ENCODE measurements at regions not wholly inside any gene's neighbourhood (a gene's known extent, or its start where the extent isn't known, plus 50 kb on each side); places are given as distances from the start of the nearest gene placed in this dataset.

- H3K9ac ChIP-seq (ENCODE audit: low read depth, low read length): no peak overlapping the region
- no peak overlapping the region for H3K4me3 ChIP-seq (ENCODE audit: low read length)
- no peak overlapping the region for H3K27ac ChIP-seq (ENCODE audit: low read depth, low read length)
- no peaks in the 10 kb centered on the region for H3K36me3 ChIP-seq (ENCODE audit: insufficient read depth, low read length)
- 100% methylated on average over 2 of the region's 2 CpGs for WGBS
- H3K4me1 ChIP-seq (ENCODE audit: insufficient read depth, low read length): 0 out of 2 replicates have a peak, but pooled peaks cover 5% of the 10 kb centered on the region
- no peaks in the 10 kb centered on the region for H3K9me3 ChIP-seq (ENCODE audit: insufficient read depth, low read depth, low read length)
- H3K27me3 ChIP-seq (ENCODE audit: insufficient read depth, low read length): no peaks in the 10 kb centered on the region
Measured at GRCh38 chr4:71841336-71841735, 57.5 kb upstream of the GC start.

- Histone ChIP-seq H3K4me1 (ENCODE audit: insufficient read depth, low read length) (no peaks in the 10 kb centered on the region), H3K4me3 (ENCODE audit: low read length) (no peak overlapping the region), H3K27me3 (ENCODE audit: insufficient read depth, low read length) (no peaks in the 10 kb centered on the region), H3K9ac (ENCODE audit: low read depth, low read length) (no peak overlapping the region), H3K36me3 (ENCODE audit: insufficient read depth, low read length) (no peaks in the 10 kb centered on the region), H3K27ac (ENCODE audit: low read depth, low read length) (no peak overlapping the region), H3K9me3 (ENCODE audit: insufficient read depth, low read depth, low read length) (no peaks in the 10 kb centered on the region)
- 100% methylated on average over 1 of the region's 1 CpG for WGBS
Measured at GRCh38 chr4:71847300-71847699, 63.4 kb upstream of the GC start.

- peaks cover 32% of the 10 kb centered on the region for H3K9me3 ChIP-seq (ENCODE audit: insufficient read depth, low read depth, low read length)
Measured at GRCh38 chr4:71855944-71856343, 72.1 kb upstream of the GC start.

GRCh38 chr4:71857713-71858451, 74.0 kb upstream of the GC start:
- WGBS: 35% methylated on average over 9 of the region's 9 CpGs
- Histone ChIP-seq H3K27me3 (ENCODE audit: insufficient read depth, low read length) (no peaks in the 10 kb centered on the region), H3K36me3 (ENCODE audit: insufficient read depth, low read length) (0 out of 2 replicates have a peak, but pooled peaks cover 9% of the 10 kb centered on the region), H3K4me3 (ENCODE audit: low read length) (peak overlapping the region; percentile 29), H3K9me3 (ENCODE audit: insufficient read depth, low read depth, low read length) (peaks cover 48% of the 10 kb centered on the region), H3K4me1 (ENCODE audit: insufficient read depth, low read length) (peaks cover 21% of the 10 kb centered on the region), H3K9ac (ENCODE audit: low read depth, low read length) (0 out of 2 replicates have a peak overlapping the region, but pooled peaks have one; percentile 17), H3K27ac (ENCODE audit: low read depth, low read length) (peak overlapping the region; percentile 85)

More at GRCh38 chr4:71855944-71856343, 72.1 kb upstream of the GC start:
- H3K4me3 ChIP-seq (ENCODE audit: low read length): no peak overlapping the region
- WGBS: 88% methylated on average over 1 of the region's 1 CpG
- H3K9ac ChIP-seq (ENCODE audit: low read depth, low read length): no peak overlapping the region
- no peak overlapping the region for H3K27ac ChIP-seq (ENCODE audit: low read depth, low read length)
- peaks cover 21% of the 10 kb centered on the region for H3K4me1 ChIP-seq (ENCODE audit: insufficient read depth, low read length)
- no peaks in the 10 kb centered on the region for H3K27me3 ChIP-seq (ENCODE audit: insufficient read depth, low read length)
- 0 out of 2 replicates have a peak, but pooled peaks cover 6% of the 10 kb centered on the region for H3K36me3 ChIP-seq (ENCODE audit: insufficient read depth, low read length)

GRCh38 chr4:71860643-71861042, 76.8 kb upstream of the GC start:
- Histone ChIP-seq H3K27me3 (ENCODE audit: insufficient read depth, low read length) (no peaks in the 10 kb centered on the region), H3K9ac (ENCODE audit: low read depth, low read length) (no peak overlapping the region), H3K9me3 (ENCODE audit: insufficient read depth, low read depth, low read length) (peaks cover 73% of the 10 kb centered on the region), H3K4me3 (ENCODE audit: low read length) (no peak overlapping the region), H3K36me3 (ENCODE audit: insufficient read depth, low read length) (0 out of 2 replicates have a peak, but pooled peaks cover 9% of the 10 kb centered on the region), H3K27ac (ENCODE audit: low read depth, low read length) (no peak overlapping the region), H3K4me1 (ENCODE audit: insufficient read depth, low read length) (peaks cover 21% of the 10 kb centered on the region)
- 43% methylated on average over 1 of the region's 1 CpG for WGBS

GRCh38 chr4:71862315-71862714, 78.4 kb upstream of the GC start:
- Histone ChIP-seq H3K36me3 (ENCODE audit: insufficient read depth, low read length) (0 out of 2 replicates have a peak, but pooled peaks cover 9% of the 10 kb centered on the region), H3K4me3 (ENCODE audit: low read length) (no peak overlapping the region), H3K4me1 (ENCODE audit: insufficient read depth, low read length) (peaks cover 11% of the 10 kb centered on the region), H3K27ac (ENCODE audit: low read depth, low read length) (no peak overlapping the region), H3K9ac (ENCODE audit: low read depth, low read length) (no peak overlapping the region), H3K9me3 (ENCODE audit: insufficient read depth, low read depth, low read length) (peaks cover 81% of the 10 kb centered on the region), H3K27me3 (ENCODE audit: insufficient read depth, low read length) (no peaks in the 10 kb centered on the region)

- Histone ChIP-seq H3K27ac (ENCODE audit: low read depth, low read length) (no peak overlapping the region), H3K27me3 (ENCODE audit: insufficient read depth, low read length) (no peaks in the 10 kb centered on the region), H3K4me3 (ENCODE audit: low read length) (no peak overlapping the region), H3K9ac (ENCODE audit: low read depth, low read length) (no peak overlapping the region), H3K36me3 (ENCODE audit: insufficient read depth, low read length) (0 out of 2 replicates have a peak, but pooled peaks cover 9% of the 10 kb centered on the region), H3K4me1 (ENCODE audit: insufficient read depth, low read length) (peaks cover 2% of the 10 kb centered on the region; the same call in 1 of the 2 replicates), H3K9me3 (ENCODE audit: insufficient read depth, low read depth, low read length) (peaks cover 82% of the 10 kb centered on the region)
- WGBS: 63% methylated on average over 3 of the region's 3 CpGs
Measured at GRCh38 chr4:71863457-71863856, 79.6 kb upstream of the GC start.

GRCh38 chr4:71864380-71864779, 80.5 kb upstream of the GC start:
- peaks cover 72% of the 10 kb centered on the region for H3K9me3 ChIP-seq (ENCODE audit: insufficient read depth, low read depth, low read length)
- 0 out of 2 replicates have a peak, but pooled peaks cover 4% of the 10 kb centered on the region for H3K36me3 ChIP-seq (ENCODE audit: insufficient read depth, low read length)
- WGBS: 85% methylated on average over 2 of the region's 2 CpGs
- no peaks in the 10 kb centered on the region for H3K27me3 ChIP-seq (ENCODE audit: insufficient read depth, low read length)
- H3K9ac ChIP-seq (ENCODE audit: low read depth, low read length): no peak overlapping the region
- no peaks in the 10 kb centered on the region for H3K4me1 ChIP-seq (ENCODE audit: insufficient read depth, low read length)
- H3K4me3 ChIP-seq (ENCODE audit: low read length): no peak overlapping the region
- H3K27ac ChIP-seq (ENCODE audit: low read depth, low read length): no peak overlapping the region

- Histone ChIP-seq H3K27ac (ENCODE audit: low read depth, low read length) (no peak overlapping the region), H3K27me3 (ENCODE audit: insufficient read depth, low read length) (no peaks in the 10 kb centered on the region), H3K9me3 (ENCODE audit: insufficient read depth, low read depth, low read length) (peaks cover 53% of the 10 kb centered on the region), H3K4me3 (ENCODE audit: low read length) (no peak overlapping the region), H3K36me3 (ENCODE audit: insufficient read depth, low read length) (0 out of 2 replicates have a peak, but pooled peaks cover 2% of the 10 kb centered on the region), H3K4me1 (ENCODE audit: insufficient read depth, low read length) (no peaks in the 10 kb centered on the region), H3K9ac (ENCODE audit: low read depth, low read length) (no peak overlapping the region)
- WGBS: 97% methylated on average over 4 of the region's 4 CpGs
Measured at GRCh38 chr4:71866212-71866885, 82.5 kb upstream of the GC start.

GRCh38 chr4:71867598-71867997, 83.7 kb upstream of the GC start:
- Histone ChIP-seq H3K27ac (ENCODE audit: low read depth, low read length) (no peak overlapping the region), H3K27me3 (ENCODE audit: insufficient read depth, low read length) (no peaks in the 10 kb centered on the region), H3K4me3 (ENCODE audit: low read length) (no peak overlapping the region), H3K4me1 (ENCODE audit: insufficient read depth, low read length) (no peaks in the 10 kb centered on the region), H3K36me3 (ENCODE audit: insufficient read depth, low read length) (no peaks in the 10 kb centered on the region), H3K9ac (ENCODE audit: low read depth, low read length) (no peak overlapping the region), H3K9me3 (ENCODE audit: insufficient read depth, low read depth, low read length) (peaks cover 40% of the 10 kb centered on the region)
- 100% methylated on average over 1 of the region's 1 CpG for WGBS

- no peak overlapping the region for H3K9ac ChIP-seq (ENCODE audit: low read depth, low read length)
- H3K4me3 ChIP-seq (ENCODE audit: low read length): no peak overlapping the region
- H3K36me3 ChIP-seq (ENCODE audit: insufficient read depth, low read length): no peaks in the 10 kb centered on the region
- H3K9me3 ChIP-seq (ENCODE audit: insufficient read depth, low read depth, low read length): peaks cover 13% of the 10 kb centered on the region
- no peaks in the 10 kb centered on the region for H3K4me1 ChIP-seq (ENCODE audit: insufficient read depth, low read length)
- no peak overlapping the region for H3K27ac ChIP-seq (ENCODE audit: low read depth, low read length)
- 88% methylated on average over 5 of the region's 5 CpGs for WGBS
- no peaks in the 10 kb centered on the region for H3K27me3 ChIP-seq (ENCODE audit: insufficient read depth, low read length)
Measured at GRCh38 chr4:71870456-71870855, 86.6 kb upstream of the GC start.

Measured in HUES64 (cell line).